Erythroblast (primary cell): ENCODE measurements at regions not wholly inside any gene's neighbourhood (a gene's known extent, or its start where the extent isn't known, plus 50 kb on each side); places are given as distances from the start of the nearest gene placed in this dataset.

ENCODE experiments used
- GATA1 ChIP-seq: IDR thresholded peaks from 2 replicates; pipeline ENCODE4 v1.6.1; 2011; ENCODE audit warnings: low read depth, mild to moderate bottlenecking, control low read depth, low read length, moderate library complexity
- POLR2A ChIP-seq: IDR thresholded peaks from 2 replicates; pipeline ENCODE4 v1.6.1; 2011; ENCODE audit warnings: mild to moderate bottlenecking, low read length

DNA sequence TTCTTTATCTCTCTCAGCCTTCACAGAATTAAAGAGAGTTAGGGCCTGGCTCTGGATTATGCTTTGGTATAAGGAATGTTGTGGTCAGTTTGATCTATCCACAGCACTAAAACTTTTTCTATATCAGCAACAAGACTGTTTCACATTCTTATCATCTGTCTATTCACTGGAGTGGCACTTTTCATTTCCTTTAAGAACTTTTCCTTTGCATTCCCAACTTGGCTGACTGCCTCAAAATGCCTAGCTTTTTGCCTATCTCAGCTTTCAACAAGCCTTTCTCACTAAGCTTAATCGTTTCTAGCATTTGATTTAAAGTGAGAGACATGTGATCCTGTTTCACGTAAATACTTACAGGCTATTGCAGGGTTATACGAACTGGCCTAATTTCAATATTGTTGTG lies 471.8 kb downstream of the GBE1 start:
- TF ChIP-seq GATA1, result no peak
- TF ChIP-seq POLR2A, result no peak
